MCF 10A (cell line): ENCODE measurements at regions not wholly inside any gene's neighbourhood (a gene's known extent, or its start where the extent isn't known, plus 50 kb on each side); places are given as distances from the start of the nearest gene placed in this dataset.

Experiments
- BruUV-seq: library from RNA; stranded (reverse); fragments of 400-500 nt; replicated peaks from 2 replicates; lab custom pipeline; 2021; lab: Mats Ljungman, UMichigan
- CTCF ChIA-PET: fragments of 300-600 bp; sonication (Branson Sonifier 250); formaldehyde crosslinking; extraction: SDS; loops from one replicate; lab custom pipeline; 2021; ENCODE audit warnings: antibody characterized with exemption, inconsistent platforms; lab: Yijun Ruan, JAX
- POLR2A ChIA-PET: fragments of 300-600, 350-650 bp; sonication (Branson Sonifier 250); formaldehyde crosslinking; extraction: SDS; loops from one replicate; lab custom pipeline; 2020; ENCODE audit warnings: antibody characterized with exemption, inconsistent platforms; lab: Yijun Ruan, JAX
- DNase-seq: peaks from one replicate; pipeline ENCODE4 v3.0.0-alpha.2; 2018; ENCODE audit not compliant: unreplicated experiment
- H3K27ac Mint-ChIP-seq: one replicate; pipeline ENCODE4 v1.8.0; 2022; ENCODE audit warnings: mild to moderate bottlenecking, low read depth, mixed read lengths; ENCODE audit not compliant: unreplicated experiment
- H3K27me3 Mint-ChIP-seq: one replicate; pipeline ENCODE4 v1.8.0; 2022; ENCODE audit warnings: mixed read lengths; ENCODE audit not compliant: insufficient read depth, unreplicated experiment
- H3K36me3 Mint-ChIP-seq: one replicate; pipeline ENCODE4 v1.8.0; 2022; ENCODE audit warnings: mild to moderate bottlenecking, moderate library complexity, mixed read lengths; ENCODE audit not compliant: insufficient read depth, unreplicated experiment
- H3K4me1 Mint-ChIP-seq: one replicate; pipeline ENCODE4 v1.8.0; 2022; ENCODE audit warnings: mixed read lengths; ENCODE audit not compliant: insufficient read depth, unreplicated experiment
- H3K4me3 Mint-ChIP-seq: one replicate; pipeline ENCODE4 v1.8.0; 2022; ENCODE audit warnings: mild to moderate bottlenecking, moderate library complexity, mixed read lengths; ENCODE audit not compliant: unreplicated experiment
- H3K9me3 Mint-ChIP-seq: one replicate; pipeline ENCODE4 v1.8.0; 2022; ENCODE audit warnings: mixed read lengths; ENCODE audit not compliant: unreplicated experiment
- CTCF ChIP-seq: fragments of 200-600 bp; IDR thresholded peaks from one replicate; pipeline ENCODE4 v1.8.0; 2022; ENCODE audit warnings: antibody characterized with exemption, mild to moderate bottlenecking; ENCODE audit not compliant: unreplicated experiment
- intact Hi-C: fragments of 100-400 bp; cut with micrococcal nuclease; formaldehyde crosslinking; loops from 2 replicates; pipeline ENCODE4 v1.14.1; 2022

GRCh38 chr14:53740570-53740969, 216.1 kb downstream of the BMP4 start:
- POLR2A ChIA-PET: interaction anchor here (0.7 to 1.2 kb wide), 2 partner anchors 17 to 238 kb away, joined by 3 to 5 read pairs; no protein-coding TSS in a partner anchor
- Mint-ChIP-seq H3K36me3 (no peaks in the 10 kb centered on the region), H3K27ac (no peak overlapping the region), H3K27me3 (no peaks in the 10 kb centered on the region), H3K4me1 (peaks cover 5% of the 10 kb centered on the region), H3K9me3 (no peaks in the 10 kb centered on the region), H3K4me3 (no peak overlapping the region)
- no TSS peak for BruUV-seq
- intact Hi-C loops: no loop called here
- TF ChIP-seq CTCF: no peak
- DNase-seq: no peak
- CTCF ChIA-PET: no interaction called here

GRCh38 chr14:53735916-53736315, 220.7 kb downstream of the BMP4 start:
- DNase-seq: no peak
- no peaks in the 10 kb centered on the region for H3K36me3 Mint-ChIP-seq
- intact Hi-C loops: no loop called here
- no peak for TF ChIP-seq CTCF
- H3K9me3 Mint-ChIP-seq: no peaks in the 10 kb centered on the region
- ChIA-PET CTCF (interaction anchor here (0.7 to 1.2 kb wide), 2 partner anchors 21 to 166 kb away, joined by 3 to 4 read pairs; no protein-coding TSS in a partner anchor), POLR2A (no interaction called here)
- BruUV-seq: no TSS peak
- no peak overlapping the region for H3K27ac Mint-ChIP-seq
- H3K4me1 Mint-ChIP-seq: no peaks in the 10 kb centered on the region
- no peaks in the 10 kb centered on the region for H3K27me3 Mint-ChIP-seq
- H3K4me3 Mint-ChIP-seq: no peak overlapping the region

GRCh38 chr14:53723221-53723620, 233.4 kb downstream of the BMP4 start:
- Mint-ChIP-seq H3K27me3 (no peaks in the 10 kb centered on the region), H3K36me3 (no peaks in the 10 kb centered on the region), H3K4me1 (no peaks in the 10 kb centered on the region), H3K4me3 (no peak overlapping the region), H3K27ac (no peak overlapping the region), H3K9me3 (no peaks in the 10 kb centered on the region)
- ChIA-PET POLR2A (no interaction called here), CTCF (no interaction called here)
- no TSS peak for BruUV-seq
- DNase-seq: no peak
- intact Hi-C loops: no loop called here
- TF ChIP-seq CTCF: no peak

- ChIA-PET POLR2A (interaction anchor here (0.7 kb wide), 1 partner anchor 447 kb away, joined by 3 read pairs; no protein-coding TSS in a partner anchor), CTCF (no interaction called here)
- no peaks in the 10 kb centered on the region for H3K27me3 Mint-ChIP-seq
- no peak overlapping the region for H3K27ac Mint-ChIP-seq
- BruUV-seq: no TSS peak
- DNase-seq: no peak
- H3K36me3 Mint-ChIP-seq: no peaks in the 10 kb centered on the region
- no peak for TF ChIP-seq CTCF
- H3K4me1 Mint-ChIP-seq: peaks cover 13% of the 10 kb centered on the region
- H3K4me3 Mint-ChIP-seq: no peak overlapping the region
- intact Hi-C loops: no loop called here
- no peaks in the 10 kb centered on the region for H3K9me3 Mint-ChIP-seq
Observed at GRCh38 chr14:53719536-53719935, 237.1 kb downstream of the BMP4 start.
